GM18861 (cell line): ENCODE measurements at regions not wholly inside any gene's neighbourhood (a gene's known extent, or its start where the extent isn't known, plus 50 kb on each side); places are given as distances from the start of the nearest gene placed in this dataset.

ENCODE experiments used
- ATAC-seq: cut with Tn5 transposase; IDR thresholded peaks from one replicate; pipeline ENCODE4 v1.9.1; 2021; ENCODE audit not compliant: unreplicated experiment

DNA sequence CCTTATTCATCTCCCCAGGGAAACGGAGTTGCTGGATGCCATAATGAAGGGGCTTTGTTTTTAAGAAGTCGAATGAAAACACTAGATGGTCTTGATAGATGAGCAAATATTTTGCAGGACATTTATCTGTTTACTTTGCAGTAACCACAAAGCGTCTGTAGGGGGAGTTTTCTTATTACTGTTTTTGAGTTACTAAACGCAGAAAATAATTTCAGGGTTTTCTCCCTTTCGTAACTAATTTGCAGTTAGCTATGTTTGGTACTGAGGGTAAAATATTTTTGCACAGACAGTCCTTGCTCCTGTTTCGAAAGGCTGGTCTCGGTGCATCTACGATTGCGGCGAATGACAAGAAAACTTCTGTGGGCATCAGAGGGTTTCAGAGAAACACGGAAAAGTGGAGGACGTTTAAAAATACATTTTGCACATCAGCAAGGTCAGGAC lies 505.6 kb upstream of the MKI67 start:
- no peak for ATAC-seq

DNA sequence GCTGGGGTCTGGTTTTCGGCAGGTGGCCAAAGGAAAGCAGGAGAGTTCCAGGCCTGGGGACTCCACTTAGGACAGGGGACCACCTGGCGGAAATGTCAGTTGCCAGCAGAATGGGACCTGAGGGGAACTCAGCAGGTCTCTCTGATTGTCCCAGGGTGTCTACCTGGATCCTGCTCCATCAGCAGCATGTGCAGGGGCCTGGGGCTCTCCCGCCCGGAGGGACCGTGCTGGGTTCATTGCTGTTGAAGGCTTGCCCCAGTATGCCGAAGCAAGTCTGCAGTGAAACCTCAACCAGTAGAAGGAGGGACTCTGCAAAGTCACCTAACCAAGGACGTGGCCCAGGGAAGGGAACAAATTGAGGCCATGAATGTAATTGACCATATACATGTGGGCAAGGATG lies 506.5 kb upstream of the MKI67 start:
- ATAC-seq, result no peak

DNA sequence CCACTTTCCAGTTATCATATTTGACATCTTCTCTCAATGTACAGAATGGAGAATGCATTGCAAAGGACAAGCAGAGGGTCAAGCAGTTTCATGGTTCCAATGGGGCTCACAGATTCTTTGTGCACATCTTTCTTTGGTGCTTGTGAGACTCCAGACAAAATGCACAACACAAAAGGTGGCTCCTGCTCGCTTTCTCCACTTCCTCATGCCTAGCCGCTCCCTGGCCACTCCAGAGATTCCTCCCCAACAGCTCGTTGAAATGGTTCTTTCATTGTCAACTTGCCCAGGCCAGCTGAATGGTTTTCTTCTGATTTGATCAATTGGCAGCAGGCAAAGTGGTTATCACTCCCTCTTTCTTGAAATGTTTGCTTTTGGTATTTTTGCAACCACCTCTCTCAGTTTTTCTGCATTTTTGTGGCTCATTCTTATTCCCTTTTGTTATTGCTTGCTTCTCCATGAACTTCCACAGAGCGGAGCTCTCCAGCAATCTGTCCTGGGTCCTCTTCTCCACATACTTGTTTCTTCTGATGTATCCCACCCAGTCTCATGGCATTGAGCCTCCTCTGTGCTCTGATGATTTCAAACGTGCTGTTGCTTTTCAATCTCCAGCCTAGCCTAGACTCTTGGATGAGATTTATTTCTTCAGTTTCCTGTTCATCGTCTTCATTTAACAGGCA lies 507.8 kb upstream of the MKI67 start:
- ATAC-seq, result no peak

DNA sequence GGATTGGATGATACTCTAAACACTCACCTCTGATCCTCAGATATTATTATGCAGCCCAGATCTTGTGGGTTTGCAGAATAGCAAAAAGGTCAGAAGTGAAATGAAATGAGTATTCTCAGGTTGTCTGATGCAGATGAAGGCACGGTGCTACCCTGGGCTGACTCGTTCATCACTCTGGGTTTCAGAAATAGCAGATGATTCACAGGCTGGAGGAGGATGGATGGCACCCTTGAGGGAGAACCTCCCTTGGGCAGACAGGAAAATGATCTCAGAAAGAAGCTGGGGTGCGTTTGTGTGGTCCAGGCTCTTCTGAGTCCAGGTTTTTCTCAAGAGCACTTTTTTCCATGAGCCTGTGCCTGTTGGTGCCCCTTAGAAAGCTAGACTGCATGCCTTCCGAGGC lies 515.8 kb upstream of the MKI67 start:
- no peak for ATAC-seq

DNA sequence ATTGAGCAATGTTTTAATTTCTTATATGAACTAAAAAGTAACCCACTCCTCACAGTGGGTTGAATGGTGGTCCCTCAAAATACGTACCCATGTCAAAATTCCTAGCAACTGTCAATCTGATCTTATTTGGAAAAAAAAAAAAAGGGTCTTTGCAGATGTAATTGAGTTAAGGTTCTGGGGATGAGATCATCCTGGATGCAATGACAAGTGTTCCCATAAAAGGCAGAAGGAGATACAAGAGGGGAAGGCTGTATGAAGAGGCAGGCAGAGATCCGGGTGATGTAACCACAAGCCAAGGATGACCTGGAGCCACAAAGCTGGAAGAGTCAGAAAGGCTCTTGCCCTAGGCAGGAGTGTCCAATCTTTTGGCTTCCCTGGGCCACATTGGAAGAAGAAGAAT lies 516.3 kb upstream of the MKI67 start:
- no peak for ATAC-seq

DNA sequence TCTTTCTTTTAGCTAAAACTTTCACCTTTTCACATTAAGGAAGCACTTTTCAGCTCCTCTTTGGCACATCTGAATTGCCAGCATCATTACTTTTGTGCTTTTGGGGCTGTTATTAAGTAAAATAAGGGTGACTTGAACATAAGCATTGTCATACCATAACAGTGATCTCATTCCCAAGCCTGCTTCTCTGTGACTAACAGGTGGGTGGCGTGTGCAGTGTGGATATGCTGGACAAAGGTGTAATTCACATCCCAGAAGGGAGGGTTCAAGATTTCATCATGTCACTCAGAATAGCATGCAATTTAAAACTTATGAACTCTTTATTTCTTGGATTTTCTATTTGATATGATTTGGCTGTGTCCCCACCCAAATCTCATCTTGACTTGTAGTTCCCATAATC lies 517.4 kb upstream of the MKI67 start:
- ATAC-seq, result no peak

DNA sequence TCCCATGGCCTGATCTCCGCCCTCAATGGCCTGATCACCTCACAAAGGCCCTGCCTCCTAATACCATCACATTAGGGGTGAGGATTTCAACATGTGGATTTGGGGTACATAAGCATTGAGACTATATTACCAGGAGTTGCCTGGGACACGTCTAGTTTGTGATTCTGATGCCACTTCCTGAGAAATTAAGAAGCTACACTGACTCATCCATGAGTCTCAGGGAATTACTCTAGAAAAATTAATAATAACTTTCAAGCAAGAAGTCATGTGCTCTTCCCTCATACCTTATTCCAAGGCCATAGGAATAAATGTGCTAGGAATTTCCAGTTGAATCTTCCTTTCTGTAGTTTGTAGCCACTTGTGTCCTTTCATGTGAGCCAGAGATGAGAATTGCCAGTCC lies 519.3 kb upstream of the MKI67 start:
- ATAC-seq, result no peak

DNA sequence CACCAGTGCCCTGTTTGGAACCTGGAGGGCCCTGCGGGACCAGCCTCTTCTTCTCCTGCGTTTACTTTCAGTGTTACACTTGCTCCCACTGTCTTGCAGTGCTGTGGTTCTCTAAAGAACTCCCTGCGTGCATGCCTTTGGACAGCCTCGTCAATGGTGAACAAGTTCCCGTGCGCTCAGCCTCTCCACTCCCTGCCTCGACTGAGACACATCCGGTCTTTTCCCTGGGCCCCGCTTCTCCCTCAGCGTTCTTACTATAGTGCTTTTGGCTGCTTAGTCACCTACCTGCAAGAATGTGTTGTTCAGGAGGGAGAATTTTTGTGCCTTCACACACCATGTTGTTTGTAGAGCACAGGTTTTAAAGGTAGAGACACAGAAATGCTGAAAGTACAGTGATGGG lies 520.7 kb upstream of the MKI67 start:
- ATAC-seq, result no peak

DNA sequence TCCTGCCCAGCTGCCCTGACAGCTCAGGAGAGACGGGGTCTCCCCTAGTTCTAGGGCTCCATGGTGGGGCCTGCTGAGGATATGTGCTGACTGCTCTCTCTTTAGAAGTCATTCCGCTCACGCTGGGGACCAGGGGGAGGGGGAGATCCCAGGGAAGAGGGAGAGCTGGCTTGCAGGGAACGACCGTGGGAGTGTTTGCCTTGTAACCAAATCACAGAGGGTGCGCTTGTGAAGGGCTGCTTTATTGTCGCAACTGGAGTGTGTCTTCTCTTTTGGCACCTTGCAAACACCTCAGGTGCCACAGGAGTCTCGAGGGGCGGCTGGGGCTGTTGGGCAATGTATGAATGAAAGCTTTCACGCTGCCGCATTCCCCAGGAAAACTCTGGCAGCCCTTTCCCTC lies 531.3 kb upstream of the MKI67 start:
- no peak for ATAC-seq

DNA sequence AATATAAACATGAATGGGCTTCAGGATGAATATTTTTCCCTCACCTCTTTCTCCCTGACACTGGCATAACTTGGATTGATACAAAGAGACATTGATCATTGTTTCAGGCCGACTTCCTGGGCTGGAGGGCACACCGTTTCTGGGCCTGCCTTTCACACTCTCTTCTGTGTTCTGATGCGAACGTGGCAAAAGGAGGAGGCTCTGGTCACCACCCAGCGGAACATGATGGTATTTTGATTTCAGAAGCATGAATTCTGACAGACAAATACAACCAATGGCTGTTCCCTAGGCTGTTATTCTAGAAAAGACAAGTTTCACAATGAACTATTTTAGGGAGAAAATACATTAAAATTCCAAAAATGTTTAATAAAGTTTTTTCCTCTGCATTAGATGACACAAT lies 534.5 kb upstream of the MKI67 start:
- no peak for ATAC-seq

DNA sequence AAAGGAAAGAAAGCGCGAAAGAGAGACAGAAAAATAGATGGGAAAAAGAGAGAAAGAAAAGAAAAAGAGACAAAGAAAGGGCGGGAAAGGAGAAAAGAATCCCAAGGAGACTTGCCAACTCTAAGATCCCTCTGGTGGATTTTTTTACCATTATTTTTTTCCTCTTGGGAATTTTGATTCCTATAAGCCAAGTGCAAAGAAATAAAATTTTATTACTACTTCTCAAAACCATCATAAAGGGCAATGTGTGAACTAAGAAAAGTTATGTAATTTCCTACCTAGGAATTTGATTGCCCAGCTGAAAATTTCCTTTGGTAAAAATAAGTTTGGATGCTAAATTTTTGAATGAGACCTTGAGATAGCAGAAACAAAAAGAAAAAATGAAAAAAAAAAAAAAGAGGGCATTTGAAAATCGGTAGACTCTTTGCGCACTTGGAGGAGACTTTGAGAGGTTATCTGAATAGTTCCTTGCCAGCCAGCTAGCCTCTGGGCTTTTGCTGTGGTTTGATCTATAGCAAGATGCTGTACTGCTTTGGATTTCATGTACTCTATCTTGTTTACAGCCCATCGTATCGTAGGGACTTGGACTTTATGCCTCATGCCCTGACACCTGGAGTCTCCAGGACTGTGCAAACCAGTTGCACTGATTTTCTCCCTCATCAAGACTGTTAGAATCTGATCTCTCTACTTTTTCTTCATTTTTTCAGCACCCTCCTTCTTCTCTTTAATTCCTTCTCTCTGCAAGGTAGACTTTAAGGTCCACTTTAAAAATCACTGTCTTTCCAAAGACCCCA lies 535.4 kb upstream of the MKI67 start:
- no peak for ATAC-seq

DNA sequence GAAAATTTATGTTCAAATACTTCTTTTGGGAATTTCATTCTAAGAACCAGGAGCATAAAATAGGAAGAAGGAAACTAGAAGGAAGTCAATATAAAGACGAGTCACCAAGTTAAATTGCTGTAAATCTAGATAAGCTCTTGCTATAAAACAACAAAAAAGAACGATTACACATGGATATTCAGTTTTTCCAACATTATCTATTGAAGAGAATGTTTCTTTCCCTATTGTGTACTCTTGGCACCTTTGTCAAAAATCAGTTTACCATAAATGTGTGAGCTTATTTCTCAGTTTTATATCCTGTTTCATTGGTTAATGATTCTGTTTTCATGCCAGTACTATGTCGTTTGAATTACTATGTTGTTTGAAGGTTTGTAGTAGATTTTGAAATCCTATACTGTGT lies 536.3 kb upstream of the MKI67 start:
- ATAC-seq, result no peak

DNA sequence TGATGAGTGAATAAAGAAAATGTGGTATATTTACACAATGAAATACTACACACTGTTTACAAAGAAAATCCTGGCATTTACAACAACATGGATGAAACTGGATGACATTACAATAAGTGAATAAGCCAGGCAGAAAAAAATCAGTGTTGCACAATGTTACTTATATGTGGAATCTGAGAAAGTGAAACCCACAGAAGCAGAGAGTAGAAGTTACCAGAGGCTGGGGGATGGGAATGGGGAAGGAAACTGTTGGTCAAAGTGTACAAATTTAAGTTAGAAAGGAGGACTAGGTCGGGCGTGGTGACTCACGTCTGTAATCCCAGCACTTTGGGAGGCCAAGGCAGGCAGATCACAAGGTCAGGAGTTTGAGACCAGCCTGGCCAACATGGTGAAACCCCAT lies 538.5 kb upstream of the MKI67 start:
- no peak for ATAC-seq

DNA sequence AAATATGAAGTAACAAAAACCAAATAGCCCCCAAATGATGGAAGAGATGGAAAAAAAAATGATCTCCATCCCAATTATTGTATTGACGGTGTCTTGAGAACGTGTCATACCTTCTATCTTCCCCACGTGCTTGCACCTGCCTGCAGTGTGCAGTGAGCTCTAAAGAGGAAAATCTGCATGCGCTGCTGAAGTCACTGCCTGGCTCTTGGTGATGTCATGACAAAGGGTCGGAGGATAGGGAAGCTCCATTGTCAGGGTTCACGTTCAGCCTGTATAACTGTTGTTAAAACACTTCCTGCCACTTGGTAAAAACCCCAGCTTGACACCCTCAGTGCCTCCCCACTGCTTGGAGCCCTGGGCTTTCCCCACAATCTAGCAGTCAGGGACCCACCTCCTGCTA lies 549.2 kb upstream of the MKI67 start:
- ATAC-seq, result no peak

DNA sequence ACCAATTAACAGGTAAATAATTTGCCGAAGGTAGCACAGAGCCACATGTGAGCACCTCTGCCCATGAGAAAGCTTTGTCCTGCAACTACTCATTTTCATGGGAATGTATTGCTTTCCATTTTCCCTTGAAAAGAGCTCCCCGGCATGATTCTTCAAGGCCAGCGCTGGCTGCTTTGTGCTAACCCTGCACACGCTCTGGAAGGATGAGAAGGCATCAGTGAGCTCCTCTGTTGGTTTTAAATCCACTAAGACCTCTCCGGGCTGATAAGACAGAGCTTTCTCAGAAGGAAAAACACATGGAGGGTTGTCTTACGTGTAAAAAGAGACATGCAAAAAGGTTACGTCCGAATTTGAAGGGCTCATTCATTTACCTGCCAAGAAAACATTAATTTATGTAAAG lies 553.9 kb upstream of the MKI67 start:
- ATAC-seq, result no peak

DNA sequence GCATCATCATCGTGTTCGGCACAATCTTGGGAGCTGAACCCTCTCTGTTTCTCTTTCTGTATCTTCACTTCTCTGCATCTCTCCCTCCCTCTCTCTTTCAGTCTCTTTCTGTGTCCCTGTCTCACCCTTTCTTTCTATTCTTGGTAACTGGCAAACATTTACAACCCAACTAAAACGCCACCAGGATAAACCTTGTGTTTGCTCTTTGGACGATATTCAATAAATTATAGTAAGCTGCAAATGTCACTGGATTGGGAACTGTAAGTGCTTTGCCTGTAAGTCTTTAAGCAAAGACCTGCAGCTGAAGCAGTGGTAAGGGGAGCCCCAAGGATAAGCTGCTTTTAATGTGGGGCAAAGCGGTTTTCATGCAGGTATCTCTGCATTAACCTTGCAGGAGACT lies 558.0 kb upstream of the MKI67 start:
- no peak for ATAC-seq

DNA sequence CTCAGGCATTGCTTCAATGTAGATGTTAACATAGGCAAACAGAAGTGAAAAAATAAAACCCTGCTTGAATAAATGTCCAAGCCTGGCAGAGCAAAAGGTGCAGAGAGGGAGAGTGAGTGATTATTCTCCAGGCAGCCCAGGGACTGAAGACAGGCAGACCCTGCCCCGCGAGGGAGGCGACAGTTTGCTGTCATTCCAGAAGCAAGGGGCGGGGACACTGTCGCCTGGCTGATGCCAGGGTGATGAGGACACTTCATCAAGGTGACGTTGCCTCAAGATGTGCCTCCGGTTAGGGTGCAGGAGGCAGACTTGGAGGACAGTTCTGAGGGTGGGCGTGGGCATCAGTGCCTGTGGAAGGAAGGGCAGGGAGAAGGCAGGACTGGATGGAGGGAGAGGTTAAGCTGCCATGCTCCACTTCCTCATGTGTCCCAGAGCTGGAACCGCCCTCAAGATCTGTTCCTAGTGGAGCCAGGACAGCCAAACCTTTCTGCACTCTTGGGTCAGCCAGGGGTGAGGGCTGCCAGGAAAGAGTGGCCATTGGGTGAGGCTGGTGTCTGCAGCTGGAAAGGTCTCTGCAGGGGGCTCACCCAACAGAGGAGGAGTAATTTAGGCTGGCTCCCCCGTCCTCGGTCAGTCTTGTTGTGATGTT lies 560.5 kb upstream of the MKI67 start:
- ATAC-seq, result no peak

DNA sequence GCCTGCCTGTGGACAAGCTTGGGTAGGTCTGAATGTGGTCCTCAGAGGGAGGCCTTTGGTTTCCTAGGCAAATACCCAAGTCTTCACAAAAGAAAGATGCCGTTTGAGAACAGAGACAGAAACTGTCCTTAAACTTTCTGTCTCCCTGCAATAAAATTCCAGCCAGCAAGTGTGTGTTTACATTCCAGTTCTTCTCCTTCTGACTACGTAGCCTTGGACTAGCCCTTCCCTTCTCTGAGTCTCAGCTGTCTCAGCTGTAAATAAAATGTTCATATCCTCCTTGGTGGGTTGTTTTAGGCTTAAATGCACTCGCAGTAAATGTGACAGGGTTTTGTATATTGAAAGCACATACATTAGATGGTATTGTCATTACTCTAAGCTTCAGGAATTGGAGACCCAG lies 561.2 kb upstream of the MKI67 start:
- ATAC-seq, result no peak

DNA sequence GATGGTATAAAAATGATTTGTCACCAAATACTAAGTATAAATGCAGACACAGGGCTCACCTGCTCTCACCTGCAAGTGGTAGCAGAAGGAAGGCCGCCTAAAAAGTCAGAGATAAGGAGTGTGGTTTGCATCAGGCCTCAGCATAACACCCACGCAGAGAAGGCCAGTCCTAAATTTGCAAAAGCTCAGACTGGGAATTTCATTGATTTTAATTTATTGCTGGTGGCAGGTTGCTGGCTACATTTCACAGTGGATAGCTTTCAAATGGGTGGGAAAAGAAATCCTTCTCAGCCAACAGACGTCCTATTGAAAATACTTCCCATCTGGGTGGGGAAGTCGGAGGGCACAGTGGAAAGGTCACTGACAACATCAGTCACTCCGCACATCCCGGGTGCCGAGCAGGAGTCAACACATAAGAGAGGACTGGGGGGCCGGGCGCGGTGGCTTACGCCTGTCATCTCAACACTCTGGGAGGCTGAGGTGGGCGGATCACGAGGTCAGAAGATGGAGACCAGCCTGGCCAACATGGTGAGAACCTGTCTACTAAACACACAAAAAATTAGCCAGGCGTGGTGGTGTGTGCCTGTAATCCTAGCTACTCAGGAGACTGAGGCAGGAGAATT lies 561.8 kb upstream of the MKI67 start:
- no peak for ATAC-seq

DNA sequence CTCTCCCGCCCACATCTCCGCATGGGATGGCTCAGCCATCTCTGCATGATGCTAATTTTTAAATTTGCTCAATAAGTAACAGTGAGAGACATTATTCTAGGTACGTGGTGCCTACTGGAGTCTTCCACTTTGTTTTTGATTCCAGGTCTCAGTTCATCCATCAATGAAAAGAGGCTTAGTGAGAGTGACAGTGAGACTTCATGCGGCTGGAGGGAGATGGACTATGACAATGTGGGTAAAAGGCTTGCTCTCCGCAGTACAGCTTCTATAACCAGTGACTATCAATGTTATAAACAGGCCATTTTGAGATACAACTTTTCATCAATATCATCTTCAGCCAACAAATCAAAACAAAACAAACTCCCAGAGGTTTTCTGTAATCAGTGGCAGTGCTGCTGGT lies 563.4 kb upstream of the MKI67 start:
- no peak for ATAC-seq

DNA sequence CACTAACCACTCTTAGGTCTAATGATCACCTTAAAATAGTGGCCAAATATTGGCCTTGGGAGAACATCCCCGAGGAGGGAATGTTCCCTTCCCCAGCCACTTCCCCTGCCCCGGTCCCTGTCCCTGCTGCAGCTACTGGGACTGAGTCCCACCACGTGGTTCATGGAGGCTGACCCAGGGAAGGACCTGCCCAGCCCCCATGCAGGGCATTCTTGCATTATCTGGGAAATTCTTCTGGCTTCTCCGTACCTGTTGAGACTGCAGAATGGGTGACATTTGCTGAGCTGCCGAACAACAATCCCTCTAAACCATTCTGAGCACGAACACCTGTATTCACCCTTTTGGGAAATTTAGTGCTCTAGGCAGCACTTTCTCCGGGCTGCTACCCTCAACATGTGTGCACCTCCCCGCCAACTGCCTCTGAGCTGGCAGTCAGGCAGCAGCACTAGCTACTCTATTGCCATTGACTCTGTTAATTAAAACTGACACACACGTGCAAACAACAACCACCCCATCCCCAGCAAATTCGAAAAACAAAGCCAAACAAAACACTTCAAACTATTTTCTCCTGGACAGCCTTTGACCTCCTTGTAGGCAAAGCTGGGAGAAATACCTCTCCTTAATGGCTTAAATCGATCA lies 567.4 kb upstream of the MKI67 start:
- ATAC-seq, result no peak
